Stomach (tissue), 8 donors: ENCODE measurements at regions not wholly inside any gene's neighbourhood (a gene's known extent, or its start where the extent isn't known, plus 50 kb on each side); places are given as distances from the start of the nearest gene placed in this dataset.

Experiments
- DNase-seq, 2 donors: peaks; one replicate each; pipeline versions ENCODE4 v3.0.0 to v3.0.0-alpha.2; 2013 to 2019
- H3K27ac ChIP-seq, 5 donors: fragments of 200-600 bp in 4 of 5; sonication (generic) in 4 of 5; one replicate each; pipeline ENCODE4 v1.5.1; 2013 to 2019; ENCODE audit warnings: mild to moderate bottlenecking in 1 of 5, moderate library complexity in 1 of 5
- H3K27me3 ChIP-seq, 3 donors: fragments of 200-600 bp; sonication (generic); one replicate each; pipeline ENCODE4 v1.5.1; 2017 to 2019; ENCODE audit warnings: mixed run types in 1 of 3
- H3K36me3 ChIP-seq, 4 donors: fragments of 200-600 bp; sonication (generic); 1 replicate in 3 of 4; 2 replicates in 1 of 4; pipeline ENCODE4 v1.5.1; 2016 to 2019
- H3K4me1 ChIP-seq, 4 donors: fragments of 200-600 bp; sonication (generic); one replicate each; pipeline ENCODE4 v1.5.1; 2016 to 2019
- H3K4me3 ChIP-seq, 4 donors: fragments of 200-600 bp; sonication (generic) in 3 of 4; one replicate each; pipeline ENCODE4 v1.5.1; 2016 to 2019; ENCODE audit warnings: mild to moderate bottlenecking in 1 of 4
- H3K9me3 ChIP-seq, 4 donors: fragments of 200-600 bp; sonication (generic); one replicate each; pipeline ENCODE4 v1.5.1; 2016 to 2019
- CTCF ChIP-seq, 7 experiments: fragments of 450-650 bp in 4 of 7; fragments of 200-600 bp in 3 of 7; sonication (generic) in 3 of 7; IDR thresholded peaks; one replicate each; pipeline ENCODE4 v1.5.1; 2016 to 2019; ENCODE audit warnings: antibody characterized with exemption in 7 of 7, control low read depth in 2 of 7, mild to moderate bottlenecking in 1 of 7
- EP300 ChIP-seq: sonication (generic); formaldehyde crosslinking; IDR thresholded peaks from one replicate; pipeline ENCODE4 v1.6.1; 2017; ENCODE audit warnings: antibody characterized with exemption
- POLR2A ChIP-seq, 4 donors: fragments of 450-650 bp; IDR thresholded peaks; one replicate each; pipeline ENCODE4 v1.6.1; 2016; ENCODE audit warnings: antibody characterized with exemption in 4 of 4, control low read depth in 2 of 4, mild to moderate bottlenecking in 1 of 4, moderate library complexity in 1 of 4
- POLR2AphosphoS5 ChIP-seq, 3 donors: sonication (generic); formaldehyde crosslinking; IDR thresholded peaks; one replicate each; pipeline ENCODE4 v1.6.1; 2016; ENCODE audit warnings: antibody characterized with exemption in 3 of 3
- WGBS, 5 donors: extraction: QIAGEN DNeasy Blood & Tissue Kit in 3 of 5; methylation state at CpG; one replicate each; pipeline versions ENCODE4 v1.1.5 to v1.1.7; 2013 to 2018; 5-methylcytosine and 5-hydroxymethylcytosine counted together
- intact Hi-C: fragments of 100-400 bp; cut with DNase I; formaldehyde crosslinking; loops from one replicate; pipeline ENCODE4 v1.15.1; 2023; ENCODE audit warnings: low total_unique reads
- donor health status: healthy with polysubstance abuse.
- donor health status: Bipolar disorder and iron deficiency.
- donor health status: healthy.

- 76 to 84% (median 79%) methylated on average over 8 of the region's 8 CpGs for WGBS, 5 donors
- intact Hi-C loops, result no loop called here
- Histone ChIP-seq H3K4me1 (no peaks in the 10 kb centered on the region), H3K9me3 (peaks cover 0 to 4% (median 0%) of the 10 kb centered on the region in 4 donors), H3K27ac (no peak overlapping the region), H3K27me3 (no peaks in the 10 kb centered on the region), H3K4me3 (no peak overlapping the region), H3K36me3 (no peaks in the 10 kb centered on the region)
- TF ChIP-seq POLR2A (IDR thresholded peaks at IDR 0.05) (no peak), EP300 (no peak), CTCF (IDR thresholded peaks at IDR 0.05) (no peak), POLR2AphosphoS5 (IDR thresholded peaks at IDR 0.05) (no peak)
- no peak for DNase-seq
These were observed 1958.6 kb downstream of the C4orf33 start for GRCh38 chr4:131054489-131055019.

GRCh38 chr4:131061734-131062133, 1965.8 kb downstream of the C4orf33 start:
- Histone ChIP-seq H3K9me3 (peaks cover 6 to 37% (median 25%) of the 10 kb centered on the region in 4 donors), H3K36me3 (no peaks in the 10 kb centered on the region), H3K27me3 (no peaks in the 10 kb centered on the region), H3K4me3 (no peak overlapping the region), H3K27ac (no peak overlapping the region), H3K4me1 (no peaks in the 10 kb centered on the region)
- TF ChIP-seq CTCF (IDR thresholded peaks at IDR 0.05), result no peak
- TF ChIP-seq EP300, result no peak
- TF ChIP-seq POLR2AphosphoS5 (IDR thresholded peaks at IDR 0.05), result no peak
- no peak for TF ChIP-seq POLR2A (IDR thresholded peaks at IDR 0.05)
- 74 to 90% (median 81%) methylated on average over 1 of the region's 1 CpG for WGBS, 5 donors
- no peak for DNase-seq
- intact Hi-C loops, result no loop called here

GRCh38 chr4:131063878-131064277, 1967.9 kb downstream of the C4orf33 start:
- DNase-seq, result no peak
- Histone ChIP-seq H3K4me3 (no peak overlapping the region), H3K9me3 (peaks cover 6 to 37% (median 25%) of the 10 kb centered on the region in 4 donors), H3K36me3 (no peaks in the 10 kb centered on the region), H3K27me3 (no peaks in the 10 kb centered on the region), H3K27ac (no peak overlapping the region), H3K4me1 (no peaks in the 10 kb centered on the region)
- WGBS, 5 donors, result 93 to 99% (median 96%) methylated on average over 4 to 5 of the region's 5 CpGs
- TF ChIP-seq CTCF (IDR thresholded peaks at IDR 0.05) (no peak), EP300 (no peak), POLR2AphosphoS5 (IDR thresholded peaks at IDR 0.05) (no peak), POLR2A (IDR thresholded peaks at IDR 0.05) (no peak)
- intact Hi-C loops, result no loop called here

GRCh38 chr4:131081069-131081468, 1985.1 kb downstream of the C4orf33 start:
- peaks cover 0 to 8% (median 0%) of the 10 kb centered on the region in 4 donors for H3K4me1 ChIP-seq
- H3K36me3 ChIP-seq, result no peaks in the 10 kb centered on the region
- no peak for DNase-seq
- H3K27me3 ChIP-seq, result no peaks in the 10 kb centered on the region
- H3K27ac ChIP-seq, result no peak overlapping the region
- TF ChIP-seq EP300, result no peak
- no peak for TF ChIP-seq CTCF (IDR thresholded peaks at IDR 0.05)
- no peak for TF ChIP-seq POLR2AphosphoS5 (IDR thresholded peaks at IDR 0.05)
- TF ChIP-seq POLR2A (IDR thresholded peaks at IDR 0.05), result no peak
- intact Hi-C loops, result no loop called here
- no peak overlapping the region for H3K4me3 ChIP-seq
- no peaks in the 10 kb centered on the region for H3K9me3 ChIP-seq
